ENCODE measurements at regions not wholly inside any gene's neighbourhood (a gene's known extent, or its start where the extent isn't known, plus 50 kb on each side); places are given as distances from the start of the nearest gene placed in this dataset.

GRCh38 chr5:132136906-132137305, 63.3 kb downstream of the CSF2 start:
- TF ChIP-seq, protein P1, sequence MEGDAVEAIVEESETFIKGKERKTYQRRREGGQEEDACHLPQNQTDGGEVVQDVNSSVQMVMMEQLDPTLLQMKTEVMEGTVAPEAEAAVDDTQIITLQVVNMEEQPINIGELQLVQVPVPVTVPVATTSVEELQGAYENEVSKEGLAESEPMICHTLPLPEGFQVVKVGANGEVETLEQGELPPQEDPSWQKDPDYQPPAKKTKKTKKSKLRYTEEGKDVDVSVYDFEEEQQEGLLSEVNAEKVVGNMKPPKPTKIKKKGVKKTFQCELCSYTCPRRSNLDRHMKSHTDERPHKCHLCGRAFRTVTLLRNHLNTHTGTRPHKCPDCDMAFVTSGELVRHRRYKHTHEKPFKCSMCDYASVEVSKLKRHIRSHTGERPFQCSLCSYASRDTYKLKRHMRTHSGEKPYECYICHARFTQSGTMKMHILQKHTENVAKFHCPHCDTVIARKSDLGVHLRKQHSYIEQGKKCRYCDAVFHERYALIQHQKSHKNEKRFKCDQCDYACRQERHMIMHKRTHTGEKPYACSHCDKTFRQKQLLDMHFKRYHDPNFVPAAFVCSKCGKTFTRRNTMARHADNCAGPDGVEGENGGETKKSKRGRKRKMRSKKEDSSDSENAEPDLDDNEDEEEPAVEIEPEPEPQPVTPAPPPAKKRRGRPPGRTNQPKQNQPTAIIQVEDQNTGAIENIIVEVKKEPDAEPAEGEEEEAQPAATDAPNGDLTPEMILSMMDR (IDR thresholded peaks at IDR 0.05) = no peak
- TF ChIP-seq, protein P2, sequence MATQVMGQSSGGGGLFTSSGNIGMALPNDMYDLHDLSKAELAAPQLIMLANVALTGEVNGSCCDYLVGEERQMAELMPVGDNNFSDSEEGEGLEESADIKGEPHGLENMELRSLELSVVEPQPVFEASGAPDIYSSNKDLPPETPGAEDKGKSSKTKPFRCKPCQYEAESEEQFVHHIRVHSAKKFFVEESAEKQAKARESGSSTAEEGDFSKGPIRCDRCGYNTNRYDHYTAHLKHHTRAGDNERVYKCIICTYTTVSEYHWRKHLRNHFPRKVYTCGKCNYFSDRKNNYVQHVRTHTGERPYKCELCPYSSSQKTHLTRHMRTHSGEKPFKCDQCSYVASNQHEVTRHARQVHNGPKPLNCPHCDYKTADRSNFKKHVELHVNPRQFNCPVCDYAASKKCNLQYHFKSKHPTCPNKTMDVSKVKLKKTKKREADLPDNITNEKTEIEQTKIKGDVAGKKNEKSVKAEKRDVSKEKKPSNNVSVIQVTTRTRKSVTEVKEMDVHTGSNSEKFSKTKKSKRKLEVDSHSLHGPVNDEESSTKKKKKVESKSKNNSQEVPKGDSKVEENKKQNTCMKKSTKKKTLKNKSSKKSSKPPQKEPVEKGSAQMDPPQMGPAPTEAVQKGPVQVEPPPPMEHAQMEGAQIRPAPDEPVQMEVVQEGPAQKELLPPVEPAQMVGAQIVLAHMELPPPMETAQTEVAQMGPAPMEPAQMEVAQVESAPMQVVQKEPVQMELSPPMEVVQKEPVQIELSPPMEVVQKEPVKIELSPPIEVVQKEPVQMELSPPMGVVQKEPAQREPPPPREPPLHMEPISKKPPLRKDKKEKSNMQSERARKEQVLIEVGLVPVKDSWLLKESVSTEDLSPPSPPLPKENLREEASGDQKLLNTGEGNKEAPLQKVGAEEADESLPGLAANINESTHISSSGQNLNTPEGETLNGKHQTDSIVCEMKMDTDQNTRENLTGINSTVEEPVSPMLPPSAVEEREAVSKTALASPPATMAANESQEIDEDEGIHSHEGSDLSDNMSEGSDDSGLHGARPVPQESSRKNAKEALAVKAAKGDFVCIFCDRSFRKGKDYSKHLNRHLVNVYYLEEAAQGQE (IDR thresholded peaks at IDR 0.05; ENCODE audit: insufficient read depth in 1 of 2, low read depth in 2 of 2, low read length in 1 of 2) = no peak

Measured in Panc1 (cell line).